ENCODE measurements at regions not wholly inside any gene's neighbourhood (a gene's known extent, or its start where the extent isn't known, plus 50 kb on each side); places are given as distances from the start of the nearest gene placed in this dataset.
"Not testable (repeated sequence)": the region's sequence is repeated elsewhere in the genome, so short reads cannot be mapped to it uniquely, and the experiment has no call there.

DNA sequence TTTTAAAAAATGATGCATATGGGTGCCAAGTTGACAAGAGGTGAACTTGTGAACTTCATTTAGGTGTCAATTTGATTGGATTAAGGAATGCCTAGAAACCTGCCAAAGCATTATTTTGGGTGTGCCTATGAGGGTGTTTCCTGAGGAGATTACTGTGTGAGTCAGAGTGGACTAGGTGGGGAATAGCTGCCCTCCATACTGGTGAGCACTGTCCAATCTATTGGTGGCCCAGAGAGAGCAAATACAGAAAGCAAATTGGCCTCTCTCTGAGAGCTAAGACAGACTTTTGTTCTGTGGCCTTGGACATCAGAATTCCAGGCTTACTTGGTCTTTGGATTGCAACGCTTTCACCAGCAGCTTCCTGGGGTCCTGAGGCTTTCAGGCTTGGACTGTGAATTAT is 388.0 kb downstream of the SUCLG1 start:
- DNase-seq (no peak), FAIRE-seq (no peak)
- intact Hi-C loops (cut with DNase I), result no loop called here
- no peak overlapping the region for H3K27ac ChIP-seq (ENCODE audit: low read depth in 2 of 2, low read length in 2 of 2)
- no peaks in the 10 kb centered on the region for H3K36me3 ChIP-seq (ENCODE audit: control insufficient read depth in 2 of 3, insufficient read depth in 3 of 3, low read length in 3 of 3)
- no peak overlapping the region for H3K9ac ChIP-seq (ENCODE audit: low read length in 3 of 3)
- TF ChIP-seq CTCF (IDR thresholded peaks at IDR 0.05; ENCODE audit: borderline replicate concordance, extremely low read depth, insufficient read depth), result no peak
- peaks cover 0 to 2% (median 0%) of the 10 kb centered on the region in 3 donors for H3K9me3 ChIP-seq (ENCODE audit: control insufficient read depth in 2 of 3, insufficient read depth in 1 of 3, low read length in 3 of 3)
- no peak overlapping the region for H3K4me3 ChIP-seq (ENCODE audit: low read length in 3 of 3)
- no peaks in the 10 kb centered on the region for H3K27me3 ChIP-seq (ENCODE audit: control insufficient read depth, insufficient read depth, low read length)
- no peaks in the 10 kb centered on the region for H3K4me1 ChIP-seq (ENCODE audit: control insufficient read depth in 2 of 3, insufficient read depth in 2 of 3, low read depth in 1 of 3, low read length in 3 of 3)

- intact Hi-C loops (cut with DNase I), result no loop called here
- DNase-seq (no peak), FAIRE-seq (no peak)
- Histone ChIP-seq H3K9me3 (ENCODE audit: control insufficient read depth in 2 of 3, insufficient read depth in 1 of 3, low read length in 3 of 3) (peaks cover 0 to 2% (median 0%) of the 10 kb centered on the region in 3 donors), H3K4me1 (ENCODE audit: control insufficient read depth in 2 of 3, insufficient read depth in 2 of 3, low read depth in 1 of 3, low read length in 3 of 3) (no peaks in the 10 kb centered on the region), H3K27me3 (ENCODE audit: control insufficient read depth, insufficient read depth, low read length) (no peaks in the 10 kb centered on the region), H3K4me3 (ENCODE audit: low read length in 3 of 3) (no peak overlapping the region), H3K27ac (ENCODE audit: low read depth in 2 of 2, low read length in 2 of 2) (no peak overlapping the region), H3K36me3 (ENCODE audit: control insufficient read depth in 2 of 3, insufficient read depth in 3 of 3, low read length in 3 of 3) (no peaks in the 10 kb centered on the region), H3K9ac (ENCODE audit: low read length in 3 of 3) (no peak overlapping the region)
- TF ChIP-seq CTCF (IDR thresholded peaks at IDR 0.05; ENCODE audit: borderline replicate concordance, extremely low read depth, insufficient read depth), result no peak
Measured at GRCh38 chr2:84065857-84066256, 393.2 kb downstream of the SUCLG1 start.

GRCh38 chr2:84057917-84058560 is 401.0 kb downstream of the SUCLG1 start:
- DNase-seq (no peak), FAIRE-seq (no peak)
- H3K27ac ChIP-seq (ENCODE audit: low read depth in 2 of 2, low read length in 2 of 2), result no peak overlapping the region
- H3K36me3 ChIP-seq (ENCODE audit: control insufficient read depth in 2 of 3, insufficient read depth in 3 of 3, low read length in 3 of 3), result no peaks in the 10 kb centered on the region
- no peak overlapping the region for H3K9ac ChIP-seq (ENCODE audit: low read length in 3 of 3)
- intact Hi-C loops (cut with DNase I), result no loop called here
- H3K27me3 ChIP-seq (ENCODE audit: control insufficient read depth, insufficient read depth, low read length), result no peaks in the 10 kb centered on the region
- no peaks in the 10 kb centered on the region for H3K9me3 ChIP-seq (ENCODE audit: control insufficient read depth in 2 of 3, insufficient read depth in 1 of 3, low read length in 3 of 3)
- no peaks in the 10 kb centered on the region for H3K4me1 ChIP-seq (ENCODE audit: control insufficient read depth in 2 of 3, insufficient read depth in 2 of 3, low read depth in 1 of 3, low read length in 3 of 3)
- no peak for TF ChIP-seq CTCF (IDR thresholded peaks at IDR 0.05; ENCODE audit: borderline replicate concordance, extremely low read depth, insufficient read depth)
- no peak overlapping the region for H3K4me3 ChIP-seq (ENCODE audit: low read length in 3 of 3)

- no peaks in the 10 kb centered on the region for H3K4me1 ChIP-seq (ENCODE audit: control insufficient read depth in 2 of 3, insufficient read depth in 2 of 3, low read depth in 1 of 3, low read length in 3 of 3)
- no peak overlapping the region for H3K9ac ChIP-seq (ENCODE audit: low read length in 3 of 3)
- no peak overlapping the region for H3K27ac ChIP-seq (ENCODE audit: low read depth in 2 of 2, low read length in 2 of 2)
- no peak for TF ChIP-seq CTCF (IDR thresholded peaks at IDR 0.05; ENCODE audit: borderline replicate concordance, extremely low read depth, insufficient read depth)
- no peaks in the 10 kb centered on the region for H3K36me3 ChIP-seq (ENCODE audit: control insufficient read depth in 2 of 3, insufficient read depth in 3 of 3, low read length in 3 of 3)
- H3K27me3 ChIP-seq (ENCODE audit: control insufficient read depth, insufficient read depth, low read length), result no peaks in the 10 kb centered on the region
- FAIRE-seq (no peak), DNase-seq (no peak)
- H3K4me3 ChIP-seq (ENCODE audit: low read length in 3 of 3), result no peak overlapping the region
- intact Hi-C loops (cut with DNase I), result no loop called here
- H3K9me3 ChIP-seq (ENCODE audit: control insufficient read depth in 2 of 3, insufficient read depth in 1 of 3, low read length in 3 of 3), result no peaks in the 10 kb centered on the region
Measured at GRCh38 chr2:84055816-84056215, 403.3 kb downstream of the SUCLG1 start.

- intact Hi-C loops (cut with DNase I); DNase-seq; H3K4me3 ChIP-seq (ENCODE audit: low read length in 3 of 3); H3K9ac ChIP-seq (ENCODE audit: low read length in 3 of 3); H3K27ac ChIP-seq (ENCODE audit: low read depth in 2 of 2, low read length in 2 of 2); H3K27me3 ChIP-seq (ENCODE audit: control insufficient read depth, insufficient read depth, low read length); H3K9me3 ChIP-seq (ENCODE audit: control insufficient read depth in 2 of 3, insufficient read depth in 1 of 3, low read length in 3 of 3); H3K36me3 ChIP-seq (ENCODE audit: control insufficient read depth in 2 of 3, insufficient read depth in 3 of 3, low read length in 3 of 3); FAIRE-seq; H3K4me1 ChIP-seq (ENCODE audit: control insufficient read depth in 2 of 3, insufficient read depth in 2 of 3, low read depth in 1 of 3, low read length in 3 of 3): not testable (repeated sequence)
Measured at GRCh38 chr2:84054577-84054976, 404.5 kb downstream of the SUCLG1 start.
